HG03342 (cell line): ENCODE measurements at regions not wholly inside any gene's neighbourhood (a gene's known extent, or its start where the extent isn't known, plus 50 kb on each side); places are given as distances from the start of the nearest gene placed in this dataset.
"Not testable (repeated sequence)": the region's sequence is repeated elsewhere in the genome, so short reads cannot be mapped to it uniquely, and the experiment has no call there.

Experiments used
- ATAC-seq: cut with Tn5 transposase; IDR thresholded peaks from one replicate; pipeline ENCODE4 v1.9.1; 2021; ENCODE audit warnings: mild to moderate bottlenecking, moderate library complexity; ENCODE audit not compliant: unreplicated experiment

- no peak for ATAC-seq
These were observed 612.1 kb downstream of the VGLL3 start for GRCh38 chr3:86378829-86379228.

- not testable (repeated sequence) for ATAC-seq
These were observed 655.4 kb downstream of the VGLL3 start for GRCh38 chr3:86335566-86335965.

DNA sequence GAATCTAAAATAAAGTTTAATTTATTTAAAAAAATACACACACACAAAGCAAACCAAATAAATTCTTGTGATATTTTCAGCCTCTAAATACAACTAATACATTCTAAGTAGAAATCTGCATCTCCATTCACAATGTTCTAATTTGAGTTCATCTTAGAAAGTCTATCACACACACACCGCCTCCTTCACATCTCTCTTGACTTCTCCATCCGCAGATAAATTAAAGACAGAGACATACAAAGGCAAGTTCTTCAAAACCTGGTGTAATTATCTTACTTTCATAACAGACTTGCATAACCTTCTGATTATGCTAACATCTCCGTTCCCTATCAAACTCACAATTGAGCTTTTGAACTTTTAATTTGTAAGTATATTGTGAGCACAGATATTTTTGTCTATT lies 657.3 kb downstream of the VGLL3 start:
- no peak for ATAC-seq

GRCh38 chr3:86303935-86304334 lies 687.0 kb downstream of the VGLL3 start:
- ATAC-seq = no peak

DNA sequence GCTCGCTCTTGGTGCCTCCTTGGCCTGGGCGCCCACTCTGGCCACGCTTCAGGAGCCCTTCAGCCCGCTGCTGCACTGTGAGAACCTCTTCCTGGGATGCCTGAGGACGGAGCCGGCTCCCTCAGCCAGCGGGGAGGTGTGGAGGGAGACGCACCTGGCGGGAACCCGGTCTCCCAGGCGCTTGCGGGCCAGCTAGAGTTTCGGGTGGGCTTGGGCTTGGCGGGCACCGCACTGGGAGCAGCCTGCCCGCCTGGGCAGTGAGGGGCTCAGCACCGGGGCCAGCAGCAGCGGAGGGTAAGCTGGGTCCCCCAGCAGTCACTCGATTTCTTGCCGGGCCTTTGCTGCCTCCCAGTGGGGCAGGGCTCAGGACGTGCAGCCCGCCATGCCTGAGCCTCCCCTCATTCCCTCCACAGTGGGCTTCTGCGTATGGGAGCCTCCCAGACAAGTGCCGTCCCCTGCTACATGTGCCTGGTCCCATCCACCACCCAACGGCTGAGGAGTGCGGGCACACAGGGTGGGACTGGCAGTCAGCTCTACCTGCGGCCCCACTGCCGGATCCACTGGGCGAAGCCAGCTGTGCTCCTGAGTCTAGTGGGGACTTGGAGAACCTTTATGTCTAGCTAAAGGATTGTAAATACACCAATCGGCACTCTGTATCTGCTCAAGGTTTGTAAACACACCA lies 708.7 kb downstream of the VGLL3 start:
- no peak for ATAC-seq

DNA sequence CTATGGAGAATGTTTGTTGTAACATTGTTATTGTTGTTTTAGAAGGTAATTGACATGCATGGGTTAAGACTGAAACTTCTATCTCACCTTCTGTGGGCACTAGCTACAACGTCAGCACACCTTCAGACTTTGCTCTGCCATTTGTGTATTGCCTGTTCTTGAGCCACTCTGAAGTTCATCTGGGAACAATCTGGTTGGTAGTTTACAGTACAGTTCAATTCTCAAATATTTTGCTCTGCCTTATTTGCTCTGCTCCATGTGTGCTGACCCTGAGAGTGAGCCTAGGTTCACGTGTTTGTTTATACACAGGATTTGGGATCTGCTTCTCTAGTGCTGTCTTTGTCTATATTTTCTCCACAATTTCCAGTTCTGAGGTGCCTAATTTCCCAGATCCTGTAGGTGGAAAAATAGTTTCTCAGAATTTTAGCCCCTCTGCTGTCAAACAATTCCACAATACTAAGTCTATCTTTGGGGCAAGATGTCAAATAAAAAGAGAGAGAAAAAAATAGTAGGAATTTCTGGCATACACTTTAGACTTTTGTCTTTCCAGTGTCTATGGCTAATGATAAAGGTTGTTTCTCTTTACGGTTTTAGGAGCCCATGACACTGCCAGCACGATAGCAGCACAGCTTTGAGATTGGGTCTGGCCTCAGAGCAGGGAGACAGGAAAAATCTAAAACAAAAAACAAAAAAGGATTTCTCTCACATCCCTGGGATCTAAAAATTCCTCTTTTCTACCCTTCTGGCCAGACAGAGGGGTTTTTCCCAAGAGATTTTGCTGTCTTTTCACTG lies 721.4 kb downstream of the VGLL3 start:
- ATAC-seq = no peak

- ATAC-seq = peak; percentile 93
These were observed 732.9 kb downstream of the VGLL3 start for GRCh38 chr3:86257955-86258641.

DNA sequence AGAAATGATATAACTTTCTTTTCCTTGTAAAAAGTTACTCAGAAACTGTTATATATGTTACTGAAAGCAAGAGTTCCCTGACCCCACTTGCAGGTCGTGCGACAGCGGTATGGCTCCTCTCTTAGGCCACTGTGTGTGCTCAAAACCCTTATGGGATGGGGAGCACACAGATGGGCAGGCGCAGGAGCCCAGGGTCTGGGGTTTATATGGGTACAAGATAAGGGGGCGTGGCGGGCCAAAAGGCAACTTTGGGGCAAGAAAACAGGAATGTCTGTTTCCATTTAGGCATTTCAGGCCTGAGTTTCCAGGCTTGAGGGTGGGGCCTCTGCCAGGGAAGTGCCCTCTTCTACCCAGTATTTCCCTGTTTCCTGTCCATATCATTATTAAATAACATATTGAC lies 736.5 kb downstream of the VGLL3 start:
- no peak for ATAC-seq

DNA sequence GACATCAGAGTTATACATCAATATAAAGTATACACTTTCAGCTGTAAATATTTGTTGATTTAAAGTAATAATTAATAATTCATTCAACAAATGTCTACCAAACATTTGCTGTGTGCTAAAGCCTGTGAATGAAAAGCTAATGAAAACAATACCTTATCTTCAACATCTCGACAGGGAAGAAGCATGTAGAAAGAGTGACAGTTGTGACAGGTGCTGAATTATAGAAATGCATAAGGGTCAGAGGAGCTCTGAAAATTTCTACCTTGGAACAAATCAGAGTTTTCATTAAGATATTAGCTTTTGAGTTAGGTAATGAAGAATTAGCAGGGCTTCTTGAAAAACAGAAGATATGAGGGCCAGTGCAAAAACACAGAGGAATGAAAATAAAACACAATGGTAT lies 739.2 kb downstream of the VGLL3 start:
- no peak for ATAC-seq

DNA sequence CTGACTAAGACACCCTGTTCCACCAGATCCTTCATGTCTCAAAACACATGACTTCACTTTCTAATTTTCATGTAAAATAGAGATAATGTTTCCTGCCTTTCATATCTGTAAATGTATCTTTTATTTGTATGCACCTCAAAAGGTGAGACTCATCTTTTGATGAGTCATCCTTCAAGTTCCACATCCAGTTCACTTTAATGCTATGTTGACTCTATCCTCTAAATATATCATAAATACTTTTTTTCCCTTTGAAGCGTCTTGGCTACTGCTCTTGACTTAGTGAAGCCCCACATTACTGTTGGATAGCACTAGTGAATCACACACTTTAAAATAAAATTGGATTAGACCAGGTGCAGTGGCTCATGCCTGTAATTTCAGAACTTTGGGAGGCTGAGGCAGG lies 741.1 kb downstream of the VGLL3 start:
- no peak for ATAC-seq

GRCh38 chr3:86245360-86245759 lies 745.6 kb downstream of the VGLL3 start:
- no peak for ATAC-seq

DNA sequence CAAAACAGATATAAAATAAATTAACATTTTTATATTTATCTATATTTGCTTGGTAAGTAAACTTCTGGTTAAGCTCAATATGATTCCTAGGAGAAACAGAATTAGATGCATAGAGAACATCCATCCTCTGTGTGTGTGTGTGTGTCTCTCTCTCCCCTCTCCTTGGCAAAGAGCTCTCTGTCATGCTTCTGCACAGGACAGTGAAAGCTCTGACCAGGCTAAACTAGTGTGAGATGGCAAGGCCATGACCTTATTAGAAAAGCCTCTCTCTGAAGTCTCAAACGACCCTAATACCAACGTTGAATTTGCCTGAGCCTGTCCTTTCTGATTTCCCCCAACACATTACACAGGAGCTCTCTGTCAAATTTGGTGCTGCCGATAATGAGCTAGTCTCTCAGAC lies 746.0 kb downstream of the VGLL3 start:
- no peak for ATAC-seq

DNA sequence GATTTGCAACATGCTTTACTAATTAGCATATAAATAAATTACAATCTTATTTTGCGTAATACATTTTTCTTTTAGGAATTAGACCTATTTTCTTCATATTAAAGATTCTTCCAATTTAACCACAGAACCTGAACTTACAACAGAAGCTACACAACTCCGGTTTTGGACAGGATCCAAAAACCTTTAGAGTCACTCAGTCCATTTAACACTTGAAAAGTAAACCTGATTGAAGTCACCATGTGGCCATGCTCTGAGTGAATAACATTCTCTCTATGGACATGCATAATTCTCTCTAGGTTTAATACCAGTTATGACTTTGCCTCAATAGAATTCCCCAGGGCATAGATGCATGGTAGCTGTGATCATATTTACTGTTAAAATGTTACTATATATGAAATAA lies 751.0 kb downstream of the VGLL3 start:
- no peak for ATAC-seq

DNA sequence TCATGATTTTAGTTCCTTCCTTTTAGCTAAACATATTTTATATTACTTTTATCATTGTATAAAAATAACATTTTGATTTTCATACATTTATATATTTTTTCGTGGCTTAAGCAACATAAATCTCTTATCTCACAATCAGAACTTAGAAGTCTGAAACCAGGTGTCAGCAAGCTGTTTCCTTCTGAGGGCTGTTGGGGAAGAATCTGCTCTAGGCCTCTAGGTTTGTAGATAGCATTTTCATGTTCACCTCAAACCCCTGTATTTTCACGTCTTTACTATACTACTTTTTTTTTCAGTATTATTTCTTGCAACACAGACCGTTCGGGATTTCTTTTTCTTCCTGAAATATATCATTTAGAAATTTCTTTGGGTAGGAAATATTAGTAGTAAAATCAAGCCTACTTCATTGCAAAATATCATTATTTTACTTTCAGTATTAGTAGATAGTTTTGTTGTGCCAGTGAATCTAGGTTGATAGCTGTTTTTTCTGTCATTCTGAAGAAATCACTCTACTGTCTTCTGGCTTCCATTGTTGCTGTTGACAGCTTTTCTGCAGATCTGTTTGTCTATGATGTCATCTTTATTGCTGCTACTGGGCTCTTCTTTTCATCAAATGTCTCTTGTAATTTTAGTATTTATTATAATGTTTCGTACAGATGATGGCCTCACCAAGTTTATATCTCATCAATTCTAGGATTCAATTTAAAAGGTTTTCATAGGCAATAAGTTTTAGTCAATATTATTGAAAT lies 756.3 kb downstream of the VGLL3 start:
- no peak for ATAC-seq

DNA sequence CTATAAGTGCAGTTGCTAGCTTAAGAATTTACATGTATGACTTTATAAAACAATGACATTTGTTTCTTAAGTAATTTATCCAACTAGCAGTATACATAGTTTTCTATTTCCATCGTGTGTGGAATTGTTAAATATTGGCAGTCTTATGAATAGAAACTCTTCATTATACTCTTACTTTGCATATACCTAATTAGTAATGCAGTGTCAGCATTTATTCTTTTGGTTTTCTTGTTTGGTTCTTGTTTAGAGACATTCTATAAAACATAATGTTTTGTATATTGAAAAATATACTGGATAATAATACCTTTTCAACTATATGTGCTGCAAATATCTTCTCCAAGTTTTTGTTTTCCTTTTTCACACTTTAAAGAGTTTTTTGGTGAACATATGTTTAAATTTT lies 760.2 kb downstream of the VGLL3 start:
- no peak for ATAC-seq

GRCh38 chr3:86229775-86230094 lies 761.2 kb downstream of the VGLL3 start:
- no peak for ATAC-seq

- no peak for ATAC-seq
These were observed 761.7 kb downstream of the VGLL3 start for GRCh38 chr3:86229086-86229774.

- ATAC-seq = no peak
These were observed 762.8 kb downstream of the VGLL3 start for GRCh38 chr3:86228101-86228500.

- no peak for ATAC-seq
These were observed 765.5 kb downstream of the VGLL3 start for GRCh38 chr3:86225461-86225860.

DNA sequence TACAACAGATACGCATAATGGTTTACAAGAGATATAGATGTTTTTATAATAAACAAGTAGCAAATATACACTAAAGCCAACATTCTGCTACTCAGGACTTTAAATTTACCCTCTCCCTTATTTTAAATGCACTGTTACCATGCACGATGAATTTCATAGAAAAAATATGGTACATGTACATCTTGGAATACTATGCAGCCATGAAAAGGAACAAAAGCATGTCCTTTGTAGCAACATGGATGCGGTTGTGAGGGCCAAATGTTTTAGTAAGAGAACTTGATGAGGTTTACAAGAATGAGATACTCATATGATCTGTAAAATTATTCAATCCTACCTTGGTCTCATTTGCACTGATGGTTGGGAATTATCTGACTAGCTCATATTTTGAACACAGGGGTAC lies 769.3 kb downstream of the VGLL3 start:
- ATAC-seq = no peak

DNA sequence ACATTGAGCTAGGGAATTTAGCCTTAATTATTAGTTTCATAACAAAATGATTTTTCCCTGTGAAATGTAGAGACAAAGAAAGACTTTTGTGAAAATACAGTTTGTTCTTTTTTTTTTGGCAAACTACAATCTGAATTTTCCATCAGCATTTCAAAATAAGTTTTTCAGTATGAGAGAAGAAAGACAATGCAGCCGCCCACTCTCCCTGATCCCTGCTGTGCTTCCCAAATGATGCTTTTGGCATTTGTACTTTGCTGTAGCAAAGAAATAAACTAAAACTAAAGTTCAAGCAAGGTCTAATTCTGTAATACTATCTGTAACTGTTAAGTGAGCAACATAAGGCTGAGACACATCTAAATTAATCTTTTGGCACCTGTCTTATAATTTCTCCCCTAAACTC lies 782.2 kb downstream of the VGLL3 start:
- ATAC-seq = no peak
